ENCODE measurements at regions not wholly inside any gene's neighbourhood (a gene's known extent, or its start where the extent isn't known, plus 50 kb on each side); places are given as distances from the start of the nearest gene placed in this dataset.
"Not testable (repeated sequence)": the region's sequence is repeated elsewhere in the genome, so short reads cannot be mapped to it uniquely, and the experiment has no call there.

DNA sequence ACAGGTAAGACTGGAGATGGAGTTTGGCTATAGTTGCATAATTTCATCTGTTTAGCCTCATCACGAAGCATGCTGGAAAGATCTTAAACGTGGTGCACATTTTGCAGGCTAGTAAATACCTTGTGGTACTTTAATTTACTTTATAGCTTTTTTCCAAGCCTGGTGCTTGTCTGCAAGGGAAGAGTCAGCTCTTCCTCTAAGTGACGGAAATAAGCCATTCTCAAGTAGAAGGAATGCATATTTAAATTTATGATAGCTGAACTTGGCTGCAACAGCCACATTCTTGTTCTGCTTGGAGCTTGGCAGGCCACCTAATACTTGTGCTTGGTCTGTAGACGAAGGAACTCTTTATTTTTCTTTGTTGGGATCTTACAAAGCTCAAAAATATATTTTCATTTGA, 188.0 kb upstream of the PIK3R1 start:
- no peak overlapping the region for H3K4me3 ChIP-seq
- TF ChIP-seq, protein P1, sequence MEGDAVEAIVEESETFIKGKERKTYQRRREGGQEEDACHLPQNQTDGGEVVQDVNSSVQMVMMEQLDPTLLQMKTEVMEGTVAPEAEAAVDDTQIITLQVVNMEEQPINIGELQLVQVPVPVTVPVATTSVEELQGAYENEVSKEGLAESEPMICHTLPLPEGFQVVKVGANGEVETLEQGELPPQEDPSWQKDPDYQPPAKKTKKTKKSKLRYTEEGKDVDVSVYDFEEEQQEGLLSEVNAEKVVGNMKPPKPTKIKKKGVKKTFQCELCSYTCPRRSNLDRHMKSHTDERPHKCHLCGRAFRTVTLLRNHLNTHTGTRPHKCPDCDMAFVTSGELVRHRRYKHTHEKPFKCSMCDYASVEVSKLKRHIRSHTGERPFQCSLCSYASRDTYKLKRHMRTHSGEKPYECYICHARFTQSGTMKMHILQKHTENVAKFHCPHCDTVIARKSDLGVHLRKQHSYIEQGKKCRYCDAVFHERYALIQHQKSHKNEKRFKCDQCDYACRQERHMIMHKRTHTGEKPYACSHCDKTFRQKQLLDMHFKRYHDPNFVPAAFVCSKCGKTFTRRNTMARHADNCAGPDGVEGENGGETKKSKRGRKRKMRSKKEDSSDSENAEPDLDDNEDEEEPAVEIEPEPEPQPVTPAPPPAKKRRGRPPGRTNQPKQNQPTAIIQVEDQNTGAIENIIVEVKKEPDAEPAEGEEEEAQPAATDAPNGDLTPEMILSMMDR (IDR thresholded peaks at IDR 0.05) = no peak
- peak overlapping the region; percentile 30 to 52 for H3K27ac ChIP-seq
- DNase-seq (ENCODE audit: low spot score) = no peak

DNA sequence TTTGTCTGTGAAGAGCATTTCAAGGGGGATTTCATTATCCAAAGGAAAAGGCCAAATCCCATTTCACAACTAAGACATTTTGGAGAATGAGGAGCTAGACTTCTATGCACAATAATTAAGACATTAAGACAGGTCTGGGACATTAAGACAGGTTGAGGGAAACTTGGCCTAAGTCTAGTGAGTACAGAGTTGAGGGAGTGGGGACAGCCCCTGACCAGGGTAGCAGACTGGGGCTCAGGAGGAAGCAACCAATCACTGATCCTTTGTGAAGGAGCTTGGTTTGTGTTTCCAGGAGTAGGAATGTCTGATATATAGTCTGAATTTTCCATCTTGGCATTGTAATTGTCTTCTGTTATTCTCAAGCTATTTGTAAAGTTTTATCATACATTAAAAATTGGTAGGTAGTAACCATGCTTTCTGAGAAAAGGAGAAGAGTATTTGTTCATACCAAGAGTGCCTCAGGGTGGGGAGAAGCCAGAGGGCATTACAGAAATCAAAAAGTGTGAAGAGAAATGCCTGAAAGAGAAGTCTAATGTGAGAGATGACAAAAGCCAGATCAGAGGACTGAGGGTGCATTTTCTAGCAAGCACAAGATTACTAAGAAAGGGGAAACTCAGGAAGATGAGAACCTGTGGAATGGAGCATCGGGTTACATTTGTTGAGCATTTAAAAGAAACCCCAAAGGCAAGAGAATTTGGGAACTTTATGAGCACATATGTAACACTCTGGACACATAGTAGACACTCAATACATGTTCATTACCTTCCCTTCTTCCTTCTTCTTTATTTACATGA, 189.3 kb upstream of the PIK3R1 start:
- no peak for DNase-seq (ENCODE audit: low spot score)
- Histone ChIP-seq H3K27ac (peak overlapping the region in 1 of 2 donors; percentile 28), H3K4me3 (no peak overlapping the region)
- TF ChIP-seq, protein P1 (IDR thresholded peaks at IDR 0.05) = no peak

DNA sequence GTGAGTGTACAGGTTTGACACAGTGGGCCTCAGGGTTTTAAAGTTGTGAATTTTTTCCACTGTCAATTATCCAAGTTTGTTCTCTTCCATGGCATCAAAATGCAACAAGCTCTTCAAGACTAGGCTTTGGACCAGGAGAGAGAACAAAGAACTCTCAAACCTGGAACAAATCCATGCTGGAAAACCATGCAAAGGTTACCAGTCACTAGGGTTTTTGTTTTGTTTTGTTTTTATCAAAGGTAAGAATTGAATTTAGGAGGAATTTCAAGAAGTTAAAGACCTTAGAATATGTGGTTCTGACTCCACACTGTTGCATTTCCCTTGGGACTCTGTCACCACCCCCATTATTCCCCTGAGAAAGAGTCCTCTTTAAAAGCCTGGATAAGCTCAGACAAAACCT, 191.1 kb upstream of the PIK3R1 start:
- Histone ChIP-seq H3K27ac (no peak overlapping the region), H3K4me3 (no peak overlapping the region)
- no peak for DNase-seq (ENCODE audit: low spot score)
- TF ChIP-seq, protein P1 (IDR thresholded peaks at IDR 0.05) = no peak

DNA sequence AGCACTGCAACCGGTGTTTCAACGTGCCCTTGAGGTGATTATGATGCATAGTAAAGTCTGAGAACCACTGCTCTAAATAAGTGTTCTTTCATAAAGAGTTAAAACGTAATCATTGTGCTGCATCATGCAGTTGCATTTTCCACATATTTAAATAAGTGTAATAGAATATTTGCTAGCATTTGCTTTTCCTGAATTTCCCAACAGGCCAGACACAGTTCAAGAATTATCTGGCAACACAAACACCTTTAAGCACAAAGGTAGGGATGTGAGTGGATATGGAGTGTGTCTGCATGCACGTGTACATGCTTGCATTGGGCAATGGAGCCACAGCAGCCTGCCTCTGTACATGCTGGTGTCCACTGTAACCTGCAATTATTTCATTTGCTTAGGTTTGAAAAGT, 193.6 kb upstream of the PIK3R1 start:
- no peak overlapping the region for H3K27ac ChIP-seq
- TF ChIP-seq, protein P1 (IDR thresholded peaks at IDR 0.05) = no peak
- no peak overlapping the region for H3K4me3 ChIP-seq
- DNase-seq (ENCODE audit: low spot score) = no peak

DNA sequence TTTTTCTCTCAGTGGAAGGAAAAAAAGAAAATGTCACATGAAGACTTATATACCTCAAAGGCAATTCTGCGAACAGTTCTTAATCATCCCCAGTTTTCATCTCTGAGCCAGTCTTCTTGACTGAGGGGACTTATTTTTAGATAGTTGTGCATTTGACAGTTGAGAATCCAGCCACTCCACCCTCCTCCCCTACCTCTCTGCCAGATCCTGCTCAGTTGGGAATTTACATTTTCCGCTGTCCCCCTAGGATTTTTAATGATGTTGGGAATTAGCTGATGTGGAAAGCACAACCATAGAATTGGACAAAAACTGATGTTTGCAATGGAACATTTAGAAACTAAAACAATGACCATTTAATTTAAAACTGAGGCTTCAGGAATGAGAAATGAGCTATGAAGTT, 194.3 kb upstream of the PIK3R1 start:
- TF ChIP-seq, protein P1 (IDR thresholded peaks at IDR 0.05) = no peak

DNA sequence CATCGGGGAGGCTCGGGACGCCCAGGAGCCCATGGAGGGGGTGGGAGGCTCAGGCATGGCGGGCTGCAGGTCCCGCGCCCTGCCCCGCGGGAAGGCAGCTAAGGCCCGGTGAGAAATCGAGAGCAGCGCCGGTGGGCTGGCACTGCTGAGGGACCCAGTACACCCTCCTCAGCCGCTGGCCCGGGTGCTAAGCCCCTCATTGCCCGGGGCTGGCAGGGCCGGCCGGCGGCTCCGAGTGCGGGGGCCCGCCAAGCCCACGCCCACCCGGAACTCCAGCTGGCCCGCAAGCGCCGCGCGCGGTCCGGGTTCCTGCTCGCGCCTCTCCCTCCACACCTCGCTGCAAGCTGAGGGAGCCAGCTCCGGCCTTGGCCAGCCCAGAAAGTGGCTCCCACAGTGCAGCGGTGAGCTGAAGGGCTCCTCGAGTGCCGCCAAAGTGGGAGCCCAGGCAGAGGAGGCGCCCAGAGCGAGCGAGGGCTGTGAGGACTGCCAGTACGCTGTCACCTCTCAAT, 195.0 kb upstream of the PIK3R1 start:
- not testable (repeated sequence) for DNase-seq (ENCODE audit: low spot score); H3K4me3 ChIP-seq; H3K27ac ChIP-seq

More for the DNA sequence above, 194.3 kb upstream of the PIK3R1 start:
- no peak overlapping the region for H3K4me3 ChIP-seq
- H3K27ac ChIP-seq = no peak overlapping the region
- no peak for DNase-seq (ENCODE audit: low spot score)

DNA sequence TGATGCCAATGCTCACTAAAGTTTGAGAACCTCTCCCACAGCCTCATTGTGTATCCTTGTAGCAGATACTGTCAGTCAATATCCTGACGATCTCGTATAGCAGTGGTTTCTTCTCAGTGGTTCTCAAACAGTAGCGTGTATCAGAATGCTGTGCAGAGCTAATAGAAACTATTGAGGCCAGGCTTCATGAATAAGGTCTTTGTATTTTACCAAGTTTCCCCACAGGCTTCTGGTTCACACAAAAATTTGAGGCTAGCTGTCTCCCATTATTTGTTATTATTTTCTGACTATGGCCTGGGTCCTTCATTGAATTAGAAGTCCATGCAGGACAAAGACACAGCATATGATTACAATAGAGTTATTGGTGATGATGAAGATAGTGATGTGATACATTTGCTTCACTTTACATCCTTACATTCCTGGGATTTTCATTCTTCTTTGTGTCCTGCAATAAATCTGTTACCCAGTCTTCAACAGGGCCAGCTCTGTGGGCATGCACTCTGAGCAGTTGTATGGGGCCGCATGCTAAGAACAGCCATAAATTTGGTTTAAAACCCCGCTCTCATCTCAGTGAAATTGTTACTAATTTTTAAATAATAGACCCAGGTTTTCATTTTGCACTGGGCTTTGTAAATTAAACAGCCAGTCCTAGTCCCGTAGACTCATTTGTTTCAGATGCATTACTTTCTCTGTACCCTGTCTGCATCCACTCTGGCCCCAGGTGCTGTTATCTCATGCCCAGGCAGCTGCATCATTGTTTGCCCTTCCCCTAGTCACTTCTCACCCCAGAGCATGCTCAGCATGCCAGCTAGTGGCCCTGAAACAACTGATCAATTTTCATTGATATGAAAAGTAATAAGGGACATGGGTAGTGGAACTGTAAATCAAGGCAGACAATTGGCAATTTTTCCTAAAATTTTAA, 199.9 kb upstream of the PIK3R1 start:
- TF ChIP-seq, protein P1 (IDR thresholded peaks at IDR 0.05) = no peak
- DNase-seq (ENCODE audit: low spot score) = no peak
- H3K27ac ChIP-seq = no peak overlapping the region
- no peak overlapping the region for H3K4me3 ChIP-seq
